ENCODE measurements at regions not wholly inside any gene's neighbourhood (a gene's known extent, or its start where the extent isn't known, plus 50 kb on each side); places are given as distances from the start of the nearest gene placed in this dataset.
"Not testable (repeated sequence)": the region's sequence is repeated elsewhere in the genome, so short reads cannot be mapped to it uniquely, and the experiment has no call there.

DNA sequence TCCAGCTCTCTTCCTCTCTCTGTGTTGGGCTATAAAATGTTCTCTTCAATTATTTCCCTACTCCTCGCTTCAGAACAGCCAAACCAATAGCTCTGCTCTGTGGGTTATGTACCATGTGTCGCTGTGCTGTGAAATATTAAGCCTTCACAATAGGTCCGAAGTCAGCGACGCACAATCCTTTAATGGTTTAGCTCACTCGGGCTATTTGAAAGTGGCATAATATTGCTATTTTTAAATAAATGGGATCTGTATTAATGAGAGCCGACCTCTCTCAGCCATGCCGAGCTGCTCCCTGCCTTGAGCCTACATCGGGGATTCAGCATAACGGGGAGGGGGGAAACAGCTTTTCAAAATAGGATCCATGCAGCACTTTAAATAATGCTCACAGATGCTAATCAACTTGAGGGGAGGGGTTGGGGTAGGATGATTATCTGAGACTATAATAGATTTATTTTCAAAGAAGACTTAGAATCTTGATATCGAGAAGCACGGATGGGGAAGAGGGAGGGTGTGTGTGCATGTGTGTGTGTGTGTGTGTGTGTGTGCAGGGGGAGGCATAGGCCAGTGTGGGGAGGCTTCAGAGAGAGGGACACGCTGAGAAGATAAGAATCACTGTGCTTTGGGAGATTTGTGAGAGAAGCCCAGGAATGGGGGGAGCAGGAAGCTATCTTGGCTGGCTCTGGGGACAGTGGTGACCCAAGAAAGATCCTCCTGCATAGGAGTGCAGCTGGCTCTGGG, 271.5 kb downstream of the NXPE2 start:
- no peak for DNase-seq

DNA sequence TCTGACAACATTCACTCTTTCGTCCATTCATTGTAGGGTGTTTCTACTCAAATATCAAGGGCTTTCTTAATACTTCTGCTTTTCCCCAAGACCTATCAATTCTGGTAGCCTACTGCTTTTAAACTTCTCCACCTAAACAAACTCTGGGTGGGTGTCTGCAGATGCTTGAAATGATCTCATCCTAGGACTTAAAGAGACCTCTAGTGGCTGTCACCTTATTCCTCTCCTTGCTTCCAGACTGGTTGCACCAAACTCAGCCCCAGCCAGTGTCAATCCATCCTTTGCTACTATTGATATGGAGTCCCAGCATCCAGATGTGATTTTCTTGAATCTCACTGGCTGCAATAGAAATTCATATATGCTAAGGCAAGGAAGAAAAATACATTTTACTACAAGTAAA, 274.7 kb downstream of the NXPE2 start:
- no peak for DNase-seq

DNA sequence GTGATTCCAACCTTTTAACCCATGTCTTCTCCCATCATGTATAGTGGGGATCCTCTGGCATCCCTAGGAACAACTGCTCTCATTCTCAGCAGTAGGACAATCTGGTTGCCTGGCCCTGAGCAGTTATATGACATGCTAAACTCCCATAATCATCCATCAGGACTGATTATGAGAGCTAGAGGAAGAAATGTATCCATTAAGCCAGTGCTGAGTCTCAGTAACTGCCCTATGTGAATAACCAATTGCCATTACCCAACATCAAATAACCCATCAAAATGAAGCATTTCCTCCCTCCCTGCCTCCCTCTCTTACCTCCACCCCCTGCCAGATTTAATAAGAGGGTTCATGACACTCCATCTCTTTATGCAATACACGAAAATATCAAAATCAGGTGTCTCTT, 277.6 kb downstream of the NXPE2 start:
- DNase-seq: no peak

DNA sequence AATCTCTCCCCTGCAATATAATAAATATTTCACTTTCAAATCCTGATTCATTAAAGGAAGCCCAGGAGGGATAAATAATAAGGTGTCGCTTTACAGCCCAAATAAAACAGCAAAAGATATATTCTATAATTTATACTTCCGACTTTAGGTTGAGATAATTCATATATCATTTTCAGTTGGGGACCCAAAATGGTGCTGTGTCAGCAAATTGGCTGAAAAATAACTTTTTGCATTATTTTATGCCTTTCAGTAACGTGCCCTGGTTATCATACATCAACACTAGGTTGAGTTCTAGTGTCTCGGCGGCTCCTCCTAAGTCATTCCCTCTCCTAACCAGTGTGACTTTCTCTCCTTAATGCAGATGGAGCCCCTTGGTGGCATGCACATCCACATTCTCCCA, 278.2 kb downstream of the NXPE2 start:
- DNase-seq: no peak

DNA sequence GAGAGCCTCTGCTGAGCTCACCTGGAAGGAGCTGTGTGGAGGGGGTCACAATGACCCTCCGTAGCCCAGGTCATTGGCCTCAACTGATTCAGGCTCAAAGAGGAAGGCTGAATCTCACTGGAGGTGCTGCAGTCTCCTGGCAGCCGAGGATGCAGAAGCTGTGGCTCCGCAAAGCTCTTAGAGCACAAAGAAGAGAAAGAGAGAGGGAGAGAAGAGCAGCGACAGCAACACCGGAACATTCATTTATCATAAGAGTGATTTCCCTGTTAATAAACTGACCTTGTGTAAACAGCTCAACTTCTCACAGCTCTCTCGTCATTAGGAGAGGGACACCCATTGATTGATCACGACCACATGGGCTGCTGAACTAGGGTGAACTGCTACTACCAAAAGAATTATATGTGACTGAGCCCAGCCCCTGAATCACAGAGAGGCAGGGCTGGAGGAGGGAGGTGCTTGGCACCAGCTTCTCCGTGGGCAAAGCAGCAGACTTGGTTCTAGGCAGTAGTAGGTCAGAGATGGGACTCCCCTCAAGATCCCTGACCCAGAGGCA, 281.7 kb downstream of the NXPE2 start:
- no peak for DNase-seq

DNA sequence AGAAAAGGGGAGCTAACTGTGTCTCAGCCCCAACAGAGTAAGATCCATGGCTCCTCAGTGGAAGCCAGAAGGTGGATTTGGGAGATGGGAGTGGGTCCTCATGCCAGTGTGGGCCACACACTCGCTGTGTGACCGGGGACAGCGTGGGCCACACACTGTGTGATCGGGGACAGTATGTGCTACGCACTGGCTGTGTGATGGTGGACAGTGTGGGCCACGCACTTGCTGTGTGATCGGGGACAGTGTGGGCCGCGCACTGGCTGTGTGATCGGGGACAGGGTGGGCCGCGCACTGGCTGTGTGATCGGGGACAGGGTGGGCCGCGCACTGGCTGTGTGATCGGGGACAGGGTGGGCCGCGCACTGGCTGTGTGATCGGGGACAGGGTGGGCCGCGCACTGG, 282.5 kb downstream of the NXPE2 start:
- DNase-seq: not testable (repeated sequence)

DNA sequence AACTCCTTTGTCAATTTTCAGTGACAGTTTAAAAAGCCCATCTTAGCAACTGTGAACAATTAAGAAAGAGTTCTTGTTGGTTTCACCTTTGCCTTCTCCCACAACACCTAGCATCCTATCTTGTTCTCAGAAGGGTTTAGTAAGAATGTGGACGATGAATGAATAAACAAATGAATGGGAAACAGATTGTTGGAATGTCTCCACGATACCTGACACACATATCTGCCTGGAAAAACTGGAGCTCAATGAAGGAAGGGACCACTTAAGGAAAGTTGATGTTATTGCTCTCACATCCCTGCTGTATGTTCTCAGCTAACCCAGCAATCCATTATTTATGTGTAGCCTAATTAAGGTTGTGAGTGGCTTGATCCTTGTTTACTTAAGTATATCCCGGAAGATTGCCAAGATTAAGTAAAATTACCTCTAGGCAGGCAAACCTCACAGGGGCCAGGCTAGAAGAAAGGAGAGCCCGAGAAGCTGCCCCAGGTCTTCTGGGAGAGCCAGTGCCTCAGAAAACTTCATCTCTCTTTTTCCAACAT, 286.4 kb downstream of the NXPE2 start:
- no peak for DNase-seq

DNA sequence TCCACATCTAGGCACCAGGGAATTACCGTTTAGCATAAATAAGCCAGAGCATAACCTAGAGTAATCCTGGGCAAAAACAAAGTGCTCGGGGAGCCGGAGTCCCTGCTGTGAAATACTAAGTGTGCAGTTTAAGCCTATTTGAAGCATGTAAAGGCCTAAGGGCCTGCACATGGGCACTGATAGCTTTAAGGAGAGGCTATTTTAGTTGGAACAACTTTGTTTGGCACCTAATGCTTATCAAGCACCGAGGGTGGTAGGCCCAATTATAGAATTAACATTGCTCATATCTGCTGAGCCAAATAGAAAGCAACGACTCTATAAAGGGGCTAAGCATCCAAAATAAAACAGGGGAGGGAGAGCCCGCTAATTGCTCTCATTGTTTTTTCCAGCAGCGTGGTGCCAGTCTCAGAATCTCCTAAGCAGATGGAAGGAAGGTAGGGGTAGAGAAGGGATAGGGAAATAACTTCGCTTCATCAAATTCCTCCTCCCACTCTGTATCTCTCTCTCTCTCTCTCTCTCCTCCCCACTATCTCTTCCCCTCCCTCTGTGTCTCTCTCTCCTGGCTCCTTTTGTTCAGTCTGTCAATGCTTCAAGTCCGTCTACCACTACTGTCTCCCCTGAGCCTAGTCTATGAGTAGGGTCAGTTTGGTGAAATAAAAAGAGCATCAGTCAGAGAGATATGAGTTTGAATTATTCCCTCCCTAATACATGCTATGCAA, 292.8 kb downstream of the NXPE2 start:
- DNase-seq: no peak

DNA sequence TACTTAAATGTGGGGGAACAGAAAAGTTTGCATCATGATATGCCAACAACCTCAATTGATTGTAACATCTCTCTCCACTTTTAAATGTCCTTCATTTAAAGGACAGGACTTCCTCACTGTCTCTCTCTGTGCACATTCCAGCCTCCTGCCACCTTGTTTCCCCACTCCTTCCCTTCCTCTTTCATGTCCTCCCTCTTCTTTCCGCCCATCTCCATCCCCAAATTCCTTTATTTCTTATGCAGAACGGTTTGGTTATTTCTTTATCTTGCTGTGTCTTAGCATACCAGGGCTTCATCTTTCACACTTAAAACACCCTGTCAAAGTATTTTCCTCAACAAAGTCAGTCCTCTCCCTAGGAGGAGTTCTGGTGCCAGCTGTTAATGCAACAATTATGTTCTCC, 293.8 kb downstream of the NXPE2 start:
- no peak for DNase-seq

DNA sequence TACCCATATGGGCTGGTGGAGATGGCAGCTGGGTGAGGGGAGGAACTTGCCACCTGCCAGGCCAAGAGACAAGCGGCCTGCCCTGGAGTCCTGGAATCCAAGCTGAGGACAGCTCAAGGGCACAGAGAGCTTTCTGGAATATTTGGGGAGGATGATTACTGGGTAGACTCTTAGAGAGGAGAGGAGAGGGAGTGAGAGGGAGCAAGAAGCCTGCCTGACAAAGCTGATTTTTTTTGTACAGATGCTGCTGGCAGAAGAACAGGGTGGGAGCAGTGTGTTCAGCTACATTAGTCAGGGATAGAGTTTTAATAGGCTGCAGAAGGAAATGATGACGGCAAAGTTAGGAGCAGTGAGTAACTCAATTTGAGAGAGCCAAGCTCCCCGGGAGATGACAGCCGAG, 299.3 kb downstream of the NXPE2 start:
- no peak for DNase-seq

DNA sequence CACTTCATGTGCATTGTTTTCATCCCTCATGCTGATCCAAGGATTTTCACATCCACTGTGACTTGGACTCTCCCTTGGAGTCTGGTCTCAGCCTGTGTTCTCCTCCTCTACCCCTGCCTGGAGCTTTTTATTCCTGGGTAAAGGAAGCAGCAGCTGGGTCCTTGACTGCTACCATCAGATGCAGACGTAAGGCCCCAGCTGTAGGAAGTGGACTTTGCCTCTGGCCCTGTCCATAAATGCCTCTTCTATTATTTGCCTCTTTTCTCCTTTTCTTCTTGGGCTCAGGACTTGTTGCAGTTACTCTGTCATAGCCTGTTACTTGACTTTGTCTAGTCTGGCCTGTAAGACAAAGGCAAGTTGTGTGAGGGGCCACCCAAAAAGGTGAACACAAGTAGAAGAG, 303.8 kb downstream of the NXPE2 start:
- DNase-seq: no peak

DNA sequence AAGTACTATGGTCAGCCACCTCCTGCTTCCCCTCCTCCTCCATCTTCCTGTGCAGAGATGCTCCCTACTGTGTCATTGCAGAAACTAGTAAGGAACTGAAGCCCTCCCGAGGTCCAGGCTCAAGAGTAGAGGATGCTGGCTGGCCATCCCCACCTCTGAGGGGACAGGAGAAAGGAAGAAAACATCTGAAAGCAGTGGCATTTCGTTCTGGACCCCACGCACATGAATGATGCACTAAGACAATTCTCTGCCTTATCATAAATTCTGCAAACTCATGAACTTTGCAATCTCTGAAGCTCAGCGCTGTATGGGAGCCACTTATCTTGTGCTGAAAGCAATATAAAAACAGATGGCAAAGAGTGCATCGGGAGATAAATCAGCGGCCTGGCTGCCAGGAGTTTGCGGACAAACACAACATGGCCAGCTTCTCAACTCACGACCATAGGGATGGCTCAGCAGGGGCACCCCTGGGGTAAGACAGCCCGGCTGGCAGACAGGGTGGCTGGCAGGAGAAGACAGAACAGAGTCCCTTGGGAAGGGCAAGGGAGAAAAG, 306.4 kb downstream of the NXPE2 start:
- DNase-seq: no peak

DNA sequence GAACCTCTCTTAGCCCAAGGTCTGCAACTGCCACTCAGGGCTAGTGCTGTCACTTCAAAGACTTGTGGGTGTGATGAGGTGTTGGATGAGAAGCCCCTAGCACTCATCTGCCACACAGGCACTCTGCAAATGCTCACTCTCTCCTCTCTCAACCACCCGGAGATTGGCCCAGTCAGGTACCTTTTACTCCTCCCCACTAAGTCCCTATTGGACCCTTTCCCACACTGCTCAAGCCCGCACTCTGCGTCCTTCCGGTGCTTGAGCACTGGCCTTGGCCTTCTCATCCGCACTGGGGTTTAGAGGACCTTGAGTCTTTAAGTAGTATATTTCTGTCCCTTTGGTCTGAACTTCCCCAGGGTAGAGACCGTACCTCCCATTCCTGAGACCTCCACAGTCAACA, 308.0 kb downstream of the NXPE2 start:
- no peak for DNase-seq

DNA sequence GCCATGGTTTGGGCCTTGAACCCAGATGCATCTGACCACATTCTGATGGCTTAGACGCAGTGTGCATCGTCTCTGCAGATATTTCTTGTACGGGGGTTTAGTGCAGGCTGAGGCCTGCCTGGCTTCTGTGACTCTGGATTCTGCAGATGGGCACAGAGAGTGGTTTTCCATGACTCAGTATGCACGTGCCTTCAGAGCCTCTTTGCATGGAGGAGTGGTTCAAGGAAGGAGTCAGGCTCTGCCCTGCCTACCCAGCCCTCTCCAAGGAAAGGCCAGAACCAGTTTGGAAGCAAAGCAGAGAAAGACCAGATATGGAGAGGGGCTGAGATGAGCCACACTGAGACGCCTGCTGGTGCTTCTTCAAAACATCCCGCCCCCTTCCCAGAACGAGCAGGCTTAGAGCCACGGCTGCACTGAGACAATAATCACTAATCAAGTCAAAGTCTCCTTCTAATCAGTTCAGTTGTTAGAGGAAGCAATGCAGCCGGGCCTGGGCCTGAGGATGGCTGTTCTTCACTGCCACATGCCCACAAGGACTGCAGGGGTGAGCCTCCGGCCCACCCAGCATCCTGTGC, 308.9 kb downstream of the NXPE2 start:
- DNase-seq: no peak

DNA sequence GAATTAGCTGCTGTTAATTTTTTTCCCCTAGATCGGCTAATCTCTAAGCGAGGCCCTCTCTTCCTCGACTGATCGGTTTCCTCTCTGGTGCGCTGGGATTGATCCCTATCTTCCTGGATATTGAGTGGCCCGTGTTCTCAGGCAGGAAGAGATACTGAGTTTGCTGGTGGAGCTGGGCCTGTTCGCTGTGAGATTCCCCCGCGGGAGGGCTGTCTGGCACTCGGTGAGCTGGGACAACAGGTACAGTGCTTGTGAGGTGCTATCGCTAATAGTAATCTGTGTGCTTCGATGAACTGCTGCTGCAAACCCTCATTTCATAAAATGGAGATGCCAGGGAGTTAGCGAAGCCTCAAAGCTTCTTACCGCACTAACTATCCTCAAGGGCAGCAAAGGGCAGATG, 310.3 kb downstream of the NXPE2 start:
- DNase-seq: no peak

DNA sequence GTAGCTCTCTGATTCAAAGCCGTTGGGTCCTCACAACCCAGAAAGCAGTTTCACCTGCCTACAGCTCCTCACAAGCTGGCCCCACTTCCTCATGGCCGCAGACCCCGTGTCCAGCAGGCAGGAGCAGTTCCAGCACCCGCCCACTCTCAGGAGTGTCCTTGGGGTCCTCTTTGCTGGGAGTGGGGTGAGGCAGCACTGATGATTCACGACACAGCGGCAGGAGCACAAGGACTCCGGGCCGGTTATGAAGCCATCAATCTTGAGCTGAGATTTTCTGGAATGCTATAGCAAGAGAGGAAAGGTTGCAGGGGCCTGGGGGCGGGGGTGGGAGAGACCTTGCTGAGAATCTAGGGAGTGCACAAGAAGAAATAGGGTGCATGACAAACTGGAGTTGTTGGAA, 311.2 kb downstream of the NXPE2 start:
- no peak for DNase-seq

DNA sequence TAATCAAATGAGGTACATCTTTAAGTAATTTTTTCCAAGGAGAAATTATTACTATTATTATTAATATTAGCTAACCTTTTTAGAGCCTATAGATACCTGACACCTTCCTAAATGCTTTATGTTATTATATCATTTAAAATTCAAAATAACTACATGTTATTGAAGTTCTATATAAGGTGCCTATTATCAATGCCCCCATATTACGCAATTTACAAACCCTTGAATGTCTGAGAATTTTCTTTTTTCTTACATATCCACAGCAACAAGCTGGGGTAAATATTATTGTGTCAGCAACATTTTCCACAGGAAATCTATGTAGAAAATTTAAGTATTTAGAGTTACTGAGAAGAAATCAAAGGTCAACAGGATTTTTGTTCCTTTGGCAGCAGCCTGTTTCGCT, 327.3 kb downstream of the NXPE2 start:
- DNase-seq: no peak

DNA sequence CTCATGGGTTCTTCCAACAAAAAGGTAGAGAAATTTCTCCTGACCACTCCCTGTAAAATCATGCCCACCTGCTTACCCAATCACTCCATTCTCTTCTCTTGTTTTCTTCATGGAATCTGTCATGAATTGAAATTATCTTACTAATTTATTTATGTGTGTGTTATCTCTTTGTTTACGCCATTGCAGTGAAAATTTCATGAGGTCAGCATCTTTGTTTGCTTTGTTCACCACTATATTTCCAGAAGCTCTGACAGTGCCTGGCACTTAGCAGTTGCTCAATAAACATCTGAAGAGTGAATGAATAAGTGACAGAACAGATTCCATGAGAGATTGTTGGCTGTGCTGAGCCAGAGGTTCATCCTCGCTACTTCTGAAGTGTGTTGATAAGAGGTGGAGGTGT, 329.5 kb downstream of the NXPE2 start:
- DNase-seq: no peak

DNA sequence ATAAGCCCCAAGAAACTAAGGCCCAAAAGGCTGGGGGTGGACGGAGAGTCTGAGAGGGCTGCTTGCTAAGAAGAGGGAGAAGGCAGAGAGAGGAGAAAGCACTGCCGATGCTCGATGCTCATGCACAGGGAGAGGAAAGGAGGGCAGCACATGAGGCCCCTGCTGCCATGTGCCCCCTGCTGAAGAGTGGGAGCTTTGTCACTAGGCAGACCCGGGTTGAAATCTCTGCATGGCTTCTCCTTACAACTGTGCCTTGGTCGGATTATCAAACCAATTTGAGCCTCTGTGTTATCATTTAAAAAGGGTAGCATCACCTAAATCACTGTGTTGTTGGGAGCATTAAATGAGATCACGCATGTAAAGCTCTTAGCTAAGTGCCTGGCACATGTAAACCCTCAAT, 330.5 kb downstream of the NXPE2 start:
- DNase-seq: no peak

DNA sequence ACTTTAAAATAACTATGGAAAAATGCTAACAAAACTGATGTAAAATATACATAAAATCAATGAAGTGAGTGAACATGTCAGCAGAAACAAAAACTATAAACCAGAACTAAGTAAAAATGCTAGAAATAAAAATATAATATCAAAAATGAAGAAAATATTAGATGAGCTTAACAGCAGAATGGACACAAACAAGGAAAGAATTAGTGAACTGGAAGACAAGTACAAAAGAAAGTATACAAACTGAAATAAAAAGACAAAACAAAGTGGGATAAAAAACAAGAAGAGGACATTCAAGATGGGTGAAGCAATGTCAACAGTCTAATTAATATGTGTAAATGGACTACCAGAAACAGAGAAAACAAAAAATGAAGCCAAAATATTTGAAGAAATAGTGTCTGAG, 339.2 kb downstream of the NXPE2 start:
- DNase-seq: no peak

DNA sequence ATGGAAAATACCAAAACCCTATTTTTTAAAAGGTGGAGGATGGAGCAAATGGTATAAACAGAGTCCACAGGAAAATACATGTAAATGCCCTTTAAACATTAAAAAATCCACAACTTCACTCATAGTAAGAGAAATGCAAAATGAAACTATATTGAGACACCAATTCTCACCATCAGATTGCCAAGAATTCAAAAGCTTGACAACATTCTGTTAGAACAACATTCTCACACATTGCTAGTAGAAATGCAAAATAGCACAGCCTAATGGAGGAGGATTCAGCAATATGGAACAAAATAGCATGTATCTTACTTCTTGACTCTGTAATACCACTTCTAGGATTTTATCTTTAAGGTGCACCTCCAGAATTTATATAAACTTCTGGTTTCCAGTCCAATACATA, 351.8 kb downstream of the NXPE2 start:
- no peak for DNase-seq

DNA sequence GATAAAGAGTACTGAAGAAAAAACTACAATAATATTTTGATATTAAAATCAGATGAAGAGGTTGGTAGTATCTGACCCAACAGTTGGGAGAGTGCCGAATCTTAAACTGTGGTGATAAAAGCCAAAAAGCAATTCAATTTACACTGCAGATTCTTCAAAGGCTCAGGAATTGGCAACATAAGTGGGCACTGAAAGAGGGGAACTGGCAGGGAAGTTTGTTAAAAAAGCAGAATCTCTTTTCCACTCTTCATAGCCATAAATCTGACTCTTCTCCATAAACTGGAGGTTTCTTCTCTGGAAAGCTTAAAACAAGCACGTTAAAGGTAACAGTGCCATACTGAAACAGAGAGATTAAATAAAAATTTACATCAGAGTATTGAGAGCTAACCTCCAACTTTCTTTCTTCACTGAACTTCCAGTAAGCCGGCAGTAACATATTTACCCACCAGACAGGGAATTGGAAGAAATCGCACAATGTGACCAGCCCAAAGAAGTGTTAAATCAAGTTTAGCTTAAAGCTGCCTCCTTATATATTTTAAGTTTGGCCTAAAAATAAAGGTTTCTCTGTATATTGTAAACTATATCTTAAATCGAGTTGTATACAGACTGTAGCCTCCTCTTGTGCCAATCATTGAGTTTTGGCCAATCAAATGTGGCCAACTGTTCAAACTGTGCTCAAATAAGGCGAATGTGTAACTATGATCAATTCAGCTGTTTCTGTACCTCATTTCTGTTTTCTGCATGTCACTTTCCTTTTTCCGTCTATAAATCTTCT, 358.3 kb downstream of the NXPE2 start:
- no peak for DNase-seq

DNA sequence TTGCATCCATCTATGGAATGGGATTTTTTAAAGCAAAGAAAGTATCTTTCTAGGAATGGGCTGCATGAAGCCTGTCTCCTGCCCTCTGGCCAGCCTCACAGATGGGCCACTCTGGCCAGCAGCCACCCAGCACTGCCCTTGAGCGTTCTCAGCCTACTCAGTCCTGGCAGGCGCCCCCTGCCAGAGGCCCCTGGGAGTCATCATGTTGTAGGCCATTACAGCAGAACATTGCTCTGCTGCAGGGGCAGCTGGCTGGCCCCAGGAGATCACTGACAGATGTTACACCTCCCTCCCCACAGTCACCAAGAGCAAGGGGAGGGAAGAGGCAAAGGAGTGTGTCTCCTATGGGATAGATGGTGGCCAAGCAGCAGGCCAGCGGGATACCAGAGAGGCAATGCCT, 363.7 kb downstream of the NXPE2 start:
- DNase-seq: no peak

All from NCI-H187 (cell line).